PC-3 (cell line): ENCODE measurements at regions not wholly inside any gene's neighbourhood (a gene's known extent, or its start where the extent isn't known, plus 50 kb on each side); places are given as distances from the start of the nearest gene placed in this dataset.

ENCODE experiments used
- CTCF ChIP-seq: fragments of 300-600 bp; sonication (generic); conservative IDR thresholded peaks from 2 replicates; pipeline ENCODE4 v1.5.1; 2017; ENCODE audit warnings: antibody characterized with exemption, low read depth, mild to moderate bottlenecking, low read length
- EZH2 ChIP-seq: fragments of 300-600 bp; sonication (generic); IDR thresholded peaks from one replicate; pipeline ENCODE4 v1.6.1; 2017; ENCODE audit warnings: antibody characterized with exemption, mild to moderate bottlenecking, low read length; ENCODE audit not compliant: unreplicated experiment
- EZH2phosphoT487 ChIP-seq: fragments of 300-600 bp; sonication (generic); IDR thresholded peaks from 2 replicates; pipeline ENCODE4 v1.6.1; 2018; ENCODE audit warnings: mild to moderate bottlenecking, antibody characterized with exemption, low read length, borderline replicate concordance

DNA sequence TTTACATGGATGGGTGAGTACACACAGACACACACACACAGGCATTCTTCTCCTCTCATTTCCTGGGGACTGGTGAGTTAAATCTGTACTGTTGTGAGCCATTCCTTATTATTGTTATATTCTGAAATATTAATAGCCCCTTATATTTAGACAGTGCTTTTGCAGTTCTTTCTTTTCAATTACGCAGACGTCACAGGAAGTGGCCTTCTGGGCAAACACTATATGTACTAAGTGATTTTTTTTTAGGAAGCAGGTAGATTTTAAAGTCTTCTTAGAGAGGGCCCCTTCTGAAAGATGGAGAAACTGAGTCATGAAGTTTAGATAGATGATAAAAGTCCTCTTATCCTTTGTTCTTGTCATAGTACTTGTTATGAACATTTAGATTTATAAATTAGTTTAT lies 1213.6 kb downstream of the VRK1 start:
- TF ChIP-seq CTCF (no peak), EZH2 (no peak), EZH2phosphoT487 (no peak)
